HT-29 (cell line): ENCODE measurements at regions not wholly inside any gene's neighbourhood (a gene's known extent, or its start where the extent isn't known, plus 50 kb on each side); places are given as distances from the start of the nearest gene placed in this dataset.

Experiments used
- DNase-seq: peaks from one replicate; pipeline ENCODE4 v3.0.0-alpha.2; 2015; ENCODE audit warnings: low spot score

GRCh38 chr1:86229405-86229975 is 72.9 kb upstream of the COL24A1 start:
- no peak for DNase-seq

- no peak for DNase-seq
Observed at GRCh38 chr1:86228546-86228945, 72.0 kb upstream of the COL24A1 start.

GRCh38 chr1:86227026-86227425 is 70.5 kb upstream of the COL24A1 start:
- DNase-seq, result no peak

GRCh38 chr1:86226204-86226603 is 69.6 kb upstream of the COL24A1 start:
- no peak for DNase-seq

GRCh38 chr1:86224651-86225310 is 68.2 kb upstream of the COL24A1 start:
- no peak for DNase-seq

GRCh38 chr1:86218859-86219258 is 62.3 kb upstream of the COL24A1 start:
- no peak for DNase-seq

- DNase-seq, result no peak
Observed at GRCh38 chr1:86214605-86215004, 58.0 kb upstream of the COL24A1 start.

GRCh38 chr1:86209346-86209745 is 52.8 kb upstream of the COL24A1 start:
- DNase-seq, result no peak

GRCh38 chr1:86207323-86207722 is 50.8 kb upstream of the COL24A1 start:
- DNase-seq, result peak; percentile 16
